ENCODE measurements at regions not wholly inside any gene's neighbourhood (a gene's known extent, or its start where the extent isn't known, plus 50 kb on each side); places are given as distances from the start of the nearest gene placed in this dataset.

- no peak for TF ChIP-seq ZNF280C (tag by site-specific recombination; IDR thresholded peaks at IDR 0.05)
- no peak for TF ChIP-seq YY1 (tag by site-specific recombination; IDR thresholded peaks at IDR 0.05)
Observed at GRCh38 chr5:74360535-74361210, 279.9 kb downstream of the ENC1 start (continued).

- Histone ChIP-seq H3K36me3 (ENCODE audit: control insufficient read depth in 2 of 2, insufficient read depth in 1 of 2, low read length in 2 of 2) (no peaks in the 10 kb centered on the region), H3K9me3 (ENCODE audit: control insufficient read depth, insufficient read depth, low read depth, low read length) (no peaks in the 10 kb centered on the region), H3K4me3 (ENCODE audit: low read depth, low read length) (no peak overlapping the region), H3K4me1 (ENCODE audit: control insufficient read depth, insufficient read depth, low read length) (peaks cover 20% of the 10 kb centered on the region), H3K27ac (ENCODE audit: extremely low read depth, low read depth, low read length) (no peak overlapping the region)
- TF ChIP-seq ZNF18 (tag by site-specific recombination; IDR thresholded peaks at IDR 0.05), result peak; percentile 80
- peak; percentile 73 for TF ChIP-seq PRDM10 (tag by site-specific recombination; IDR thresholded peaks at IDR 0.05)
- no peak for TF ChIP-seq ZNF146 (tag by site-specific recombination; IDR thresholded peaks at IDR 0.05)
- ChIA-PET CTCF (no interaction called here), POLR2A (no interaction called here)
Observed at GRCh38 chr5:74357827-74358226, 282.7 kb downstream of the ENC1 start.

- POLR2A ChIA-PET, result interaction anchor here (0.6 to 2.2 kb wide), 2 partner anchors 284 to 408 kb away, joined by 3 to 11 read pairs; partner anchors contain the start of gene ENC1
- no peak for TF ChIP-seq ZIC2 (tag by site-specific recombination; IDR thresholded peaks at IDR 0.05)
- no peak for TF ChIP-seq ZNF571 (tag by site-specific recombination; IDR thresholded peaks at IDR 0.05)
- no peak for TF ChIP-seq ZNF398 (tag by site-specific recombination; IDR thresholded peaks at IDR 0.05)
- TF ChIP-seq PATZ1 (tag by site-specific recombination; IDR thresholded peaks at IDR 0.05), result no peak
- no peak for TF ChIP-seq ZNF623 (tag by site-specific recombination; IDR thresholded peaks at IDR 0.05)
- no peak for TF ChIP-seq ZSCAN30 (tag by site-specific recombination; IDR thresholded peaks at IDR 0.05)
- TF ChIP-seq ZNF776 (tag by site-specific recombination; IDR thresholded peaks at IDR 0.05; ENCODE audit: borderline replicate concordance), result no peak
- no peak for TF ChIP-seq YY1 (tag by site-specific recombination; IDR thresholded peaks at IDR 0.05)
- TF ChIP-seq ZNF341 (tag by site-specific recombination; IDR thresholded peaks at IDR 0.05; ENCODE audit: low read depth), result no peak
- no peak for TF ChIP-seq ZNF155 (tag by site-specific recombination; IDR thresholded peaks at IDR 0.05)
- no peak for TF ChIP-seq INSM2 (tag by site-specific recombination; IDR thresholded peaks at IDR 0.05)
- TF ChIP-seq ZNF544 (tag by site-specific recombination; IDR thresholded peaks at IDR 0.05), result no peak
- no peak for TF ChIP-seq KLF7 (tag by site-specific recombination; IDR thresholded peaks at IDR 0.05; ENCODE audit: borderline replicate concordance)
- no peak for TF ChIP-seq ZNF624 (tag by site-specific recombination; IDR thresholded peaks at IDR 0.05)
- CTCF ChIA-PET, result interaction anchor here (0.6 to 1.6 kb wide), 2 partner anchors 20 to 75 kb away, joined by 4 to 5 read pairs; no protein-coding TSS in a partner anchor
- H3K4me1 ChIP-seq (ENCODE audit: control insufficient read depth, insufficient read depth, low read length), result peaks cover 22% of the 10 kb centered on the region
- H3K4me3 ChIP-seq (ENCODE audit: low read depth, low read length), result no peak overlapping the region
- no peaks in the 10 kb centered on the region for H3K36me3 ChIP-seq (ENCODE audit: control insufficient read depth in 2 of 2, insufficient read depth in 1 of 2, low read length in 2 of 2)
- no peak overlapping the region for H3K27ac ChIP-seq (ENCODE audit: extremely low read depth, low read depth, low read length)
- no peaks in the 10 kb centered on the region for H3K9me3 ChIP-seq (ENCODE audit: control insufficient read depth, insufficient read depth, low read depth, low read length)
Observed at GRCh38 chr5:74356009-74356695, 284.4 kb downstream of the ENC1 start.

Measured in HEK293 (cell line).